ENCODE measurements at regions not wholly inside any gene's neighbourhood (a gene's known extent, or its start where the extent isn't known, plus 50 kb on each side); places are given as distances from the start of the nearest gene placed in this dataset.

DNA sequence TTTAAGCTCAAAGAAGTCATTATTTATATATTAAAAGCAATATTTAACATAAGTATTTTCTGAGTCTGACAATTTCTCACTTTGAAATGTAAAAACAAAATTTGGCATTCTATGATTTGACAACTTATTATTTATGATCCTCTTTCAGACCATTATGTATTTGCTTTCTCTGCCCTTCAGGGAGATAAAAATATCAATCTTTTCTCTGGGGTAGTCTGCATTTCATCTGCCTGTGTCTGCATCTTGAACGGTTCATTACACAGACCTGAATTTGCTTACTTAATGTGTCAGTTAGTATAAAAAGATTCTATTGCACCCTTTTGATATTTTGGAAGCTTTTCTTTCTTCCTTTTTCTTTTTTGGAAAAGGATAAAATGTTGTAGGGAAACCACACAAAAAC, 354.0 kb upstream of the RGS17 start:
- TF ChIP-seq, protein P1, sequence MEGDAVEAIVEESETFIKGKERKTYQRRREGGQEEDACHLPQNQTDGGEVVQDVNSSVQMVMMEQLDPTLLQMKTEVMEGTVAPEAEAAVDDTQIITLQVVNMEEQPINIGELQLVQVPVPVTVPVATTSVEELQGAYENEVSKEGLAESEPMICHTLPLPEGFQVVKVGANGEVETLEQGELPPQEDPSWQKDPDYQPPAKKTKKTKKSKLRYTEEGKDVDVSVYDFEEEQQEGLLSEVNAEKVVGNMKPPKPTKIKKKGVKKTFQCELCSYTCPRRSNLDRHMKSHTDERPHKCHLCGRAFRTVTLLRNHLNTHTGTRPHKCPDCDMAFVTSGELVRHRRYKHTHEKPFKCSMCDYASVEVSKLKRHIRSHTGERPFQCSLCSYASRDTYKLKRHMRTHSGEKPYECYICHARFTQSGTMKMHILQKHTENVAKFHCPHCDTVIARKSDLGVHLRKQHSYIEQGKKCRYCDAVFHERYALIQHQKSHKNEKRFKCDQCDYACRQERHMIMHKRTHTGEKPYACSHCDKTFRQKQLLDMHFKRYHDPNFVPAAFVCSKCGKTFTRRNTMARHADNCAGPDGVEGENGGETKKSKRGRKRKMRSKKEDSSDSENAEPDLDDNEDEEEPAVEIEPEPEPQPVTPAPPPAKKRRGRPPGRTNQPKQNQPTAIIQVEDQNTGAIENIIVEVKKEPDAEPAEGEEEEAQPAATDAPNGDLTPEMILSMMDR (IDR thresholded peaks at IDR 0.05; ENCODE audit: insufficient read depth, low read depth, low read length): no peak
- TF ChIP-seq EZH2 (IDR thresholded peaks at IDR 0.05; ENCODE audit: insufficient read depth, low read length): no peak
